ENCODE measurements at regions not wholly inside any gene's neighbourhood (a gene's known extent, or its start where the extent isn't known, plus 50 kb on each side); places are given as distances from the start of the nearest gene placed in this dataset.
"Not testable (repeated sequence)": the region's sequence is repeated elsewhere in the genome, so short reads cannot be mapped to it uniquely, and the experiment has no call there.

DNA sequence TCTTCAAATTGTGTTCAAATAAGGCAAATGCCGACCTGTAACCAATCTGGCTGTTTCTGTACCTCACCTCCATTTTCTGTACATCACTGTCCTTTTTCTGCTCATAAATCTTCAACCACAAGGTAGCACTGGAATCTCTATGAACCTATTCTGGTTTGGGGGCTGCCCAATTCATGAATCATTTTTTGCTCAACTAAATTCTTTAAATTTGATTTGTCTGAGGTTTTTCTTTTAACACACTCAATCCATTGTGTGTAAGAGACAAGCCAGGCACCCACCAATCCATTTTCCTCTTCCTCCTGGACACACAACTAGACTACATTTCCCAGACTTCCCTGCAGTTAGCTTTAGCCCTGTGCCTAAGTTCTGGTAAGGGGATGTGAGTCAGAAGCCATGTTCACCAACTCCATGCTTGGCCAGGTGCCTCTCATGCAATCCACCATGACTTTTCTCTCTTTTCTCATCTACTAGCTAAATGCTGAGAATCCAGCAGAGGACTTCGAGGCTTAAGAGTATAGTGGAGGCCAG is 193.2 kb upstream of the KLF3 start:
- no peak for DNase-seq (ENCODE audit: low spot score)

DNA sequence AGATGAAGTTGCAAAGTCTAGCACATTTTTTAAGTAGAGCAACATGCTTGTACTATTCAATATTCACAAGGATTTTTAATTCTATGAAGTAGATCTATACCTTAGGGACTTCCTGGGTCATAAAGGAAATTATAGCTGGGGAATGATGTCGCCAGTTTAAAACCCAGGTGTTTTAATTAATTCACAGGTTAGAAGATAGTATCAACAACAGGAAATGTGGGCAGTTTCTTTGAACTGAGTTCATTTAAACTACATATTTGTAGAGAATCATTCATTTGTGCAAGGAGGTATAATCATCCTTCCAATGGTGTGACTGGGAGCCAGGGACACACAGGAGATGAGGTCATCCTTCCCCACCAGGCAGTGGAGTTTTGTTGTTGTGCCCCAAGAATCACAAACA is 181.3 kb upstream of the KLF3 start:
- DNase-seq (ENCODE audit: low spot score) = no peak

DNA sequence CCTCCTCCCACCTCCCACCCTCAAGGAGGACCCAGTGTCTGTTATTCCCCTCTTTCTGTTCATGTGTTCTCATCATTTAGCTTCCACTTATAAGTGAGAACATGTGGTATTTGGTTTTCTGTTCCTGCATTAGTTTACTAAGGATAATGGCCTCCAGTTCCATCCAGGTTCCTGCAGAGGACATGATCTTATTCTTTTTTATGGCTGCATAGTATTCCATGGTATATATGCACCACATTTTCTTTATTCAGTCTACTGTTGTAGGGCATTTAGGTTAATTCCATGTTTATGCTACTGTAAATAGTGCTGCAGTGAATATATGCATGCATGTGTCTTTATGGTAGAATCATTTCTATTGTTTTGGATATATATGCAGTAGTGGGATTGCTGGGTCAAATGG is 180.4 kb upstream of the KLF3 start:
- not testable (repeated sequence) for DNase-seq (ENCODE audit: low spot score)

DNA sequence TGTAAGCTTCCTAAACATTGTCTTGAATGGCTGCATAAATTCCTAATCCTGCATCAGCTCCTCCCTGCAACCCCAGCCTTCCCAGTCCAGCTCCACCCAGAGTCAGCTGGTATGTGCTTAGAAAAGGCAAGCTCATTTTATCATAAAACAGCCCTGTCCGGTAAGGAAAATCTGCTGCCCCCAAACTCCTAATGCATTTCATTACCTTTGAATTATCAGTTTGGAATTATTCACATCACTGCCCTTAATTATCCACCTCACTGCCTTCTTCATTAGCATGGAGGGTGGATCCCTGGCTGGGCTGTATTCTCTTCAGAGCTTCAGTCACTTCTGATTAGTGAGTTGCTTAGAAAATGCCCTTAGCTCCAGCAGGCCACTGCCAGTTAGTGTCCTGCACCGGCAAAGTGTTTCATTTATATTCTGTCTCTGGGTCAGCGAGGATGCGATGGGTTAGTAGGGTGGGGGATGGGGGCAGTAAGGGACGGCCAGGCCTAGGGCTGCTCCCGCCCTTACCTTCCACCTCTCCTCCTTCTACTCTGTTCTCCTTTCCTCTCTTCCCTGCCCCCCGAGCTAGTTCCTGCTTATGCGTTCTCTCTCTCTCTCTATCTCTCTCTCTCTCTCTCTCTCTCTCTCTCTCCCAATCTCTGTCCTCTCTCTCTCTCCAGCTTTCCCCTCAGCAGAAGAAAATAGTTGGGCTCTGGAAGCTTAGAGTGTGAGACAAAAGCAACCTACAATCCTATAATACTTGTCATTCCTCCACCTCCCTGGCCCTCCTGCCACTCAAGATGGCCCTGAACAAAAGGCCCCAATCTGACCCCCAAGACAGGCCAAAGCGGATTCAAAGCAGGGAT is 174.8 kb upstream of the KLF3 start:
- DNase-seq (ENCODE audit: low spot score) = no peak

DNA sequence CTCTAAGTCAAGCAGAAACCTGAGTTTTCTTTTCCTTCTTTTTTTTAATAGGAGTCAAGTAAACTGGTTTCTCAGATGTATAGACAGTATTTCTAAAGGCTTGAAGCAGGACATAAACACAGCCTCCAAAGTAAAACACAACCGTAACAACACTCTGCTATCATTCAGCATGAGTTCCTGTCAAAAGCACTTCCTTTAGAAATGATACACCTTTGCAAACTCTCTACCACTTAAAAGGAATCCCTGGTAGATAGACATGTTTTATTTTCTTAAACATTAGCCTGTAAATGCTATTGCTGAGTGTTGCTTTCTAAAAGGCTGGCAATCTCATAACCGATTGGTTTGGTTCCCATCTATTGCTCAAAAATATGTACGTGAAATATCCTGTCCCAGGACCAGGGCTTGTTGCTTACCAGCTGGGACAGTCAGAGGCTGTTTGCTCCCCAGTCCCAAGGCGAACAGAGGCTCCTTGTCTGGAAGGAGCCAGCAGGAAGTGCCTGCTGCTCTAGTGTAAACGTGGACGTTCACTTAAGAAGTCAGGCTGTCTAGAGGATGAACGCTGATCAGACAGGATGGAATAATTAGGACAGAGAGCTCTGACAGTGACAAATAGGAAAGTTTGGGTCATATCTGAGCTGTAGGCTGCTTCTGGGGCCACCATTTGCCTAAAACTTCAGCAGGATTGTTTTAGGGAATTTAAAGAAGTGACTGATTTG is 173.9 kb upstream of the KLF3 start:
- DNase-seq (ENCODE audit: low spot score) = peak; percentile 69

DNA sequence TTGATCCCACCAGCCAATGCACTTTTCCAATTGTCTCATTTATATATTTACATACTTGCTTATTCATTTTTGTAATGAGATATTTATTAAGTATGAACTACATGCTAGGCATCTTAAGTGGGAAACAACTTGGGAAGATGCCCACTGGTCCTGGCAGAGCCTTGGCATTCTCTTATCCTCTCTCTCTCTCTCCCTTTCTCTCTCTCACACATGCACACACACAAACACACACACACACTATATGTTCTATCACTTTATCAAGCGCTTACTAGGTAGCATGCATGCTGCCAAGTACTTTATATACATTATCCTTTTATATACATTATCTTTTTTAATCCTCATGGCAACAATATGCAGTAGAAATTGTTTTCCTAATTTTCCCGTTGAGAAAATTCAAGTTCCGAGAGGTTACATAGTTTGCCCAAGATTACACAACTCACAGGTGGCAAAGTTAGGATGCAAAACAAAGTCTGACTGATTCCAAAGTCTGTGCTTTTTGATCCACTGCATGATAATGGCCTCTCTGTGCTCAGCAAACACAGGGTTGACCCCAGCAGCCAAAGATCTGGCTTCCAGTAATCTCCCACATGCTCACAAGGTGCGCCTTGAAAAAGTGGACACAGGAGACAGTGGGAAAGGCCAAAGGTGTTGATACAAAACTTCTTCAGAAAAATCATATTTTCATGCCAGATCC is 173.1 kb upstream of the KLF3 start:
- DNase-seq (ENCODE audit: low spot score) = peak; percentile 2

DNA sequence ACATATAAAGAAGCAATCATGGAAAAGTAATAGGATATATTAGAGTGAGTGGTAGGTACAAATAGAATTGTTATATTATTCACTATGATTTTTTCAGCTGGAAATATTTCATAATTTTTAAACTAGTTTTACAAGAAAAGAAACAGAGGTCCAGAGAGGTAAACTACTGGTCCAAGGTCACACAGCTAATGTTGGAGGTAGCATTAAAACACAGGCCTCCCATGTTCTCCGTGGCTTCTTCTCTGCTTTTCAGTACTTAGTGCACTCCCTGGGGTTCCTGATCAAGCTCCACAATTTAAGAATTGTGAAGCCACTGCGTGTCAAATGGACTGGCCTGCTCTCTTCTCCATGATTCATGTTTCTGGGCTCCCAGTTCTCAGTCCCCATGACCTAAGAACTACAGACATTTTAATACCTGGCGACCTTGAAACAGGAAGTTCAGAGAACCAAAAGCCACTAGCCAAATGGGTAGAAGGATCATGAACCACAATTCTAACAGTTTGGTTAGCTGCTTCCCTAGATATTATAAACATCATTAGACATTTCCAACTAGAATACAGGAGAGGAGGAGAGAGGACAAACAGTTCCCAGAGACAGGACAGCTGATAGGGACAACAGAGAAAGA is 172.0 kb upstream of the KLF3 start:
- DNase-seq (ENCODE audit: low spot score) = no peak

DNA sequence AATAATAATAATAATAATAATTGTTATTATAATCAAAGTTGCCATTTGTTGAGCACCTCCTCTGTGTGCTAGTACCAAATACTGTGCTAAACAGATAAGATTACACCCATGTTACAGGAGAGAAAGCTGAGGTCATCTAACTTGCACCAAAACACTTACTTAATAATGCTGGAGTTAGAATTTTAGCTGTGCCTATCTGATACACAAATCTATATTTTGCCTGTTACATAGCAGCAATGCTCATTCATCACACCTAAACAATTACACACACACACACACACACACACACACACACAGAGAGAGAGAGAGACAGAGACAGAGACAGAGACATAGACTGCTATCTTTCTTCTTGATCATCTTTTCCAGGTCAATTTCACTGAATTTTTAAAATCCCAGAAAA is 170.9 kb upstream of the KLF3 start:
- DNase-seq (ENCODE audit: low spot score) = no peak

DNA sequence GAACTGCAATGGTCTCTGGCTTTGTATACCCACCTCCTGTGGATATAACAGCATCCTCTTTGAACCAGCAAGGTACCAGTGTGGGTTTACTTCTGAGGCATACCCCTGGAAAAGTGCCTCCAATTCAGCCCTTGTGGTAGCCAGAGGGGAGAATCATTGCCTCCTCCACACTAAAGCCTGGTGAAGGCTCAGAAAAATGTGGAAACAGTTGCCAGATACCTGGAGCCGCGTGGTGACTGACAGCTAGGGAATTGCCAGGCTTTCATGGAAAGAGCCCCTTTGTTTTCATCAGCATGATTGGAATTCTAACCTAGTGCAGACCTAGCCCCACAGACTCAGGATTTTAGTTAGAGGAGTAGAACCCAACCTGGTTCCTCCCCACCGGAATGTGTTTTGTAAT is 168.6 kb upstream of the KLF3 start:
- no peak for DNase-seq (ENCODE audit: low spot score)

DNA sequence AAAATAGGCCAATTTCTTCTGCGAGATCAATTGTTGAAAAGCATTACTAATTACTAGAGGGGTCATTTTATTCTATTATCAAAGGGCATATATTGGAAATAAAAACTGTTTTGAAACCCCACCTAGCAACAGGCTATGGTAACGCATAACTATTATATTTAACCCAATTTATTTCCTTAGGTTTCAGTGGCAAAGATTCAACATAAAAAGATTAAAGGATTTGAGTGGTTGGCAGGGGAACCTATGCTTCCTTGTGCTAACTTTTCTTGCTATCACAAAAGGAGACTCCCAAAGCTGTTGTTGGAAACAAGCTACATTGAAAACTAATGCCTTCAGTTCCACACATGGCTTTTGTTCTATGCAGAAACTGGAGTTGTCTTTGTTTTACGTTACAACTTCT is 166.9 kb upstream of the KLF3 start:
- no peak for DNase-seq (ENCODE audit: low spot score)

DNA sequence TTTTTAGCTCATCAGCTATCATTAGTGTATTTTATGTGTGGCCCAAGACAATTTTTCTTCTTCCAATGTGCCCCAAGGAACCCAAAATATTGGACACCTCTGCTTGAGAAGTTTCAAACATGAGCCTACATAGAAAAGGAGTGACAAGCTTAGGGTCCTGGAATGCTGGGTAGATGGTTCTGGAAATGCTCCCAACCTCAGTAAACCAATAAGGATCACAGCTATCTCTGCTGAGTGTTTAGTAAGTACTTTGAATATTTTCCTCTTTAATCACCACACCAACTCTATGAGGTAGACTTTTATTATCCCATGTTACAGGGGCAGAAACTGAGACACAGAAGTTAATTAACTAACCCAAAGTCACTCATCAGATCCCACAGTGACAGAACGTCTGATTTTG is 164.9 kb upstream of the KLF3 start:
- no peak for DNase-seq (ENCODE audit: low spot score)

DNA sequence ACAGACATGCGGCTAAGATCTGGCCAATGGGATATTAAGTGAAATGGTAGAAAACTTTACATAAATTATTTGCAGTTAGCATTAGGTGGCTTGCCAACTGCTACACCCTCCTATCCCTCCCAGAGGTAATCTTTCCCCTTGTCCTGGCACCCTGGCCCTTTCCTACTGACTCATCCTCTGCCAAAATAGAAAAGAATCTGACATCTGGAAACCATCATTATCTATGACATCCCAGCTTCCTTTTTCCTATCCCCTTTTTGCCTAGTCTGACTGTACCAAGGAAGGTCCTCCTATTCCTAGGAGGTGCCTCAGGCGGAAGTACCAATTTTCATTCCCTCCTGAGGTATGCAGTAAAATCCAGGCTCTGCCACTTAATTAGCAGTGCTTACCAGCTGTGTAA is 163.6 kb upstream of the KLF3 start:
- DNase-seq (ENCODE audit: low spot score) = no peak

DNA sequence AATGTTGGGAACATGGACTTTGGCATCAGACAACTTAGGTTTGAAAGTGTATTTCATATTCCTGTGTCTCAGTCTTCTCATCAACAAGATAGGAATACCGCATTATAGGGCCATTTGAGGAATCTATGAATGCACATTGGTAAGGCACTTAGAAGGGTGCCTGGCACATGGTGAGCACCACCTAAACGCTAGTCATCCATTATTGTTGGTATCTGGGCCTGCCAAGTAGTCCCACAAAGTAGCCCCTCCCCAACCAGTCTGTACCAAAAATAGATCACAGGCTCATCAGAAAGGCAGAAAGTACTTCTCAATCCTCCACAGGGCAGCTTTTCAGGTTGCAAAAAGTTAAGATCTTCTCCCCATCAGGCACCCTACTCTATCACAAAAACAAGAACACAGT is 162.3 kb upstream of the KLF3 start:
- no peak for DNase-seq (ENCODE audit: low spot score)

DNA sequence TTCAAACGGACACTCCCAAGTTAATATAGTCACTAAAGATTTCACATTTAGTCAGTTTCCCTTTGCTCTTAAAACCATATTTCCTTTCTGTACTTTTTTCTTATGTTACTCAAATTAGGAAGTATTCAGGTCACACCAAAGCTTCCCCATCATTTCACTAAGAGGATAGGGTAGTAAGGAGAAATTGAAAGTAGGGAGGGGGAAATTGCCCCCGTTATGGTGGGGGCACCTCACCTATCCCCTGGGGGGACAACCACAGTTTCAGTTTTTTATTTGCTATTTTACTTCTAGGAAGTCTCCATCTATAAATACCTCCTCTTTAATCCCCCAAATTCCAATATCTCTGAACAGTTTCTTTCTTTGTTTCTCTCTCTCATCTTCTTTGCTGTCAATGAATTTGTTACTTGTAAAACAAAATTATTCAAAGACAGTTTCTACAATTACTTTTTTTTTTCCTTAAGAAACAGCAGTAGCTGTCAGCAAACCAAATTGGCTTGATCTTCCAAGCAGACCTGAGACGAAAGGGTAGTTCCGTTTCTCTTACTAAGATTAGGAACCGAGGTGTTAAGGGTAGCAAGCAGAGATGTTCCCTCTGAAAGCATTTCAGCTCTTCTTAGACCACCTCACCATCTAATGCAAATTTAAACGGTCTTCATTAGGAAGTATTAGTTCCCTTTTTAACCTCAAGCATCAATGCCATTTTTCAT is 160.2 kb upstream of the KLF3 start:
- no peak for DNase-seq (ENCODE audit: low spot score)

DNA sequence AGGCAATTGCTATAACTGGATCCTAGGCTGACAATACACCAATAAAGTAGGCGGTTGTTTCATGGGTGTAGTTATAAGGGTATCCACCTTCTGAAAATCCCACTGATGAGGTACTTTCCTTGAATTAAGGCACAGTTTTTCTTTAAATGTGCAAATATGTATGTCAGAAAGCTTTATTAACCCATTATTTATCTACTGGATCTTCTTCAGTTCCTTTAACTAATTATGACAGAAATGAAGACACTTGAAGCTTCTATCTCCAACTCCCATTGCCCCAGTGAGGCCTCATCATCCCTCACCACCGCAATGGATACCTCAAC is 159.6 kb upstream of the KLF3 start:
- DNase-seq (ENCODE audit: low spot score) = no peak

DNA sequence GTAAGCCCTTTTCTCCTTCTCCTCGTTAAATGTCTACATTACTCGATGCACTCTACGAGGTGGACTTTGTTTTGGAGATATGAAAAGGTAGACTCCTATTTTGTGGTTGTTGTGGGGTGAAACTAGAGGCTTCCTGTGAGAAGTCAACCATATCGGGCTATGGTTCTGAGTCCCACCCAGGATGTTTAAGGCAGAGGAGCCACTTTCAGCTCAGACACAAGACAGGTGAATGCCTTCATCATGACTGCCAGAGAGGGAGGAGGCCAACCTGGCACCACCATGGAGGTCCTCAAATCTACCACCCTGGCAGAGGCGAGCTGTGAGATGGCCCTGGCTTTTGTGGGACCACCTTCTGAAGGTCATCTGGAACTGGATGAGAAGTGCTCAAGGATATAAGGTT is 154.4 kb upstream of the KLF3 start:
- no peak for DNase-seq (ENCODE audit: low spot score)

DNA sequence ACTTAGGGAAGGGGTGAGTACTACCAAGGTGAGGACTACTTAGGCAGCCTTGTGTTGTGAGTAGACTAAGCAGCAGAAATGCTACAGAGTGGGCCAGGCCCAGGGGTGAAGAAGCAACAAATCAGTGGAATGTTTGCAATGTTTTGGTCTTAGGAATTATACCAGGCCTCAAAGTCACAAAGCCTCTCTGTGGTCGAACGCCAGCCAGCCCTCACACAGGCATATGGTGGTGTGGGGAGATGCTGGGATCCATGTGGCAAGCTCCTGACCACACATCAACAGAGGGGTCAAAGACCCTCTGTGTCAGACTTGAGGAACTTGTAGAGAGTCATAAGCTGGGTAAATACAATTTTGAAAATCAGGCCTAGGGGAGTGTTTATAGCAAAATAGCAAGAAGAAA is 153.8 kb upstream of the KLF3 start:
- no peak for DNase-seq (ENCODE audit: low spot score)

DNA sequence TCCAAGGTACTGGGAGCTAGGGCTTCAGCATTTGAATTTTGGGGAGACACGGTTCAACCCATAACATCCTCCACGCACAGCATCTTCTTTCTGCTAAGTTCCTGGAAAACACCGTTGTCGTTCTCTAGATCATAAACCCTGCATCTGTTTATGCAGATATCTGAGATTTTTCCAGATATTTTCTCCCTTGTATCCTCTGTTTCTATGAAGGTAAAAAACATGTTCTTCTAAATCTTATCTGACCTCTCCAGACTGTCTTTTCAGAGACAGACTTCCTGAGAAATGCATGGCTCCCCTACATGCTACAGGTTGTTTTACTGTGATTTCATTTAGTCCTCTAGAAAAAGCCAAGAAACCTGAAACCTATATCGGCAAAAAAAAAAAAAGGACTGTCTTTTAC is 152.3 kb upstream of the KLF3 start:
- DNase-seq (ENCODE audit: low spot score) = no peak

DNA sequence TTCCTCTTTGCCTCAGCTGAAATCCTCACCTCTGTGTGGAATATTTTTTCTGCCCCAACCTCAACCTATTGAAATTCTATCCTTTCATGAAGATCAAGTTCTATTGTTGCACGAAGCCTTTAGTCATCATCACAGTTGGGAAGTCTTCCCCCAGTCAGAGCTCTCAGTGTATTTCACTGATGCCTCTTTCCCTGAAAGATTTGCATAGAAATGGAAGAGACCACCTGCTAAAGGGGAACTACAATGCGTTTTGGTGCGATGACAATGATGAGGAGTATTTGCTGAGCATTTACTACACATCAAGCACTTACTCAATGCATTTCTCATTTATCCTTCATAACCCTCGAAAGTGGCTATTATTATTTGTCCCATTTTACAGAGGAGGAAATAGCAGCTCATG is 151.2 kb upstream of the KLF3 start:
- no peak for DNase-seq (ENCODE audit: low spot score)

DNA sequence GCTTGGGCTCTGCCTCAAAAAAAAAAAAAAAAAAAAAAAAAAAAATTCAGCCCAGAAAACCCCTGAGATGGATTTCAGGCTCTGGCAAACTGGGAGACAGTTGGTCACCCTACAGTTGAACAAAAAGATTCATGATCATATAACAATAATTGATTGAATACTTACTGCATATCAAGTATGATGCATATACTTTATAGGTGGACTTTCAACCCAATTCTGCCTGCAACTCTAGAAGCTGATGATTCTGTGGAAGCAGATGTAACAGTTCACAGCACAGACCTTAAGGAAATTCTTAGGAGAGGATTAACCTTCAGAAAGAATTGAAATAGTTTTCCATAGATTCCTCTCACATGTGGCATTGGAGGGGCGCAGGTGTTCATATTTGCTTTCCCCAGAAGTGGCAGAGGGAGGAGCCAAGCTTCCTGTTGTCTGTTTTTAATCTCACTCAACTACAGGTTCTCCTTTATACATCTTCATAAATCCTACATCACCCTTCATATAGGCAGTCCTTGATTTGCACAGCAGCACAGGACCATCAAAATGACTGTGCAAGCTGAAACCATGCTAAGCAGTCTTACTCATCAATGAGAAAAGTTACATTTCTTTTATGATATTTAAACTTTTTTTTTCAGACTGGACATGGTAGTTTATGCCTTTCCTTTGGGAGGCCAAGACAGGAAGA is 149.4 kb upstream of the KLF3 start:
- DNase-seq (ENCODE audit: low spot score) = no peak

DNA sequence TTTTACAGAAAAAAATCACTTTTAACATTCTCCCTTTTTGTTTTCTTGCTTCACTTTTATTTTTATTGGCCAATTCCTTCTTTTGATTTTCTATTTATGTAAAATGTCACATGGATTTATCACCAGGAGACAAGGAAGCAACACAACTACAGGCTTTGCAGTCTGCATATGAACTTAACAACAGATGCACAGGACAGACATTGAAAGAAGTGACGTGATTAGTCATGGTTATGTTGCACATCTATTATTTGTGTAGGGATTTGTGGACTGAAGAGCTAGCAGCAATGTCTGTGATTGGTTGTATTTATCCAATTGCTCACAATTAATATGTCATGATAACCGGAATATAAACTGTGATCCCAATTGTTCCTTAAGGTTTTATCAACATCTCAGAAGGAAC is 147.8 kb upstream of the KLF3 start:
- DNase-seq (ENCODE audit: low spot score) = no peak
